ENCODE measurements at regions not wholly inside any gene's neighbourhood (a gene's known extent, or its start where the extent isn't known, plus 50 kb on each side); places are given as distances from the start of the nearest gene placed in this dataset.

GRCh38 chr11:45385844-45386243 is 99.7 kb upstream of the SYT13 start:
- Histone ChIP-seq H3K9me3 (ENCODE audit: low read length) (no peaks in the 10 kb centered on the region), H3K4me3 (replicated peaks in 1 of 3; ENCODE audit: insufficient read depth in 1 of 3, low read depth in 2 of 3, low read length in 3 of 3) (no peak overlapping the region), H3K4me1 (ENCODE audit: insufficient read depth, low read length) (peaks cover 40% of the 10 kb centered on the region), H3K36me3 (replicated peaks in 1 of 2; ENCODE audit: control insufficient read depth in 1 of 2, insufficient read depth in 2 of 2, low read length in 2 of 2) (no peaks in the 10 kb centered on the region), H3K79me2 (ENCODE audit: insufficient read depth, low read length) (no peaks in the 10 kb centered on the region), H3K27ac (ENCODE audit: extremely low read length, insufficient read depth, low read length) (no peak overlapping the region), H2AFZ (ENCODE audit: low read length) (no peak overlapping the region), H4K20me1 (ENCODE audit: insufficient read depth, low read length) (no peaks in the 10 kb centered on the region), H3K9ac (ENCODE audit: insufficient read depth, low read depth, low read length) (no peak overlapping the region), H3K27me3 (ENCODE audit: control insufficient read depth in 1 of 2, insufficient read depth in 2 of 2, low read length in 2 of 2) (peaks cover 1 to 20% of the 10 kb centered on the region in 2 experiments; a peak in 1 of 5 replicates), H3K4me2 (ENCODE audit: low read depth, low read length) (no peak overlapping the region)
- ChIA-PET CTCF (ENCODE audit: low intra/inter-chr PET ratio, low total read pairs) (no interaction called here), POLR2A (no interaction called here)
- DNase-seq (ENCODE audit: low spot score) (no peak), ATAC-seq (no peak), FAIRE-seq (no peak)
- intact Hi-C loops (cut with micrococcal nuclease; ENCODE audit: unreplicated experiment) (no loop called here), in situ Hi-C loops (cut with HindIII; ENCODE audit: extremely low pct_ligation_motif_present, low pct_unique_long_range_greater_than_20kb) (no loop called here)
- TF ChIP-seq KDM5A (IDR thresholded peaks at IDR 0.05; ENCODE audit: borderline replicate concordance, low read length) (no peak), ZEB1 (IDR thresholded peaks at IDR 0.05; ENCODE audit: insufficient replicate concordance, low read depth) (no peak), NFIB (CRISPR knock-in tag; IDR thresholded peaks at IDR 0.05; ENCODE audit: borderline replicate concordance) (no peak), CBX1 (IDR thresholded peaks at IDR 0.05; ENCODE audit: low read depth) (no peak), DMTF1 (CRISPR knock-in tag; IDR thresholded peaks at IDR 0.05) (no peak), EED (CRISPR knock-in tag; IDR thresholded peaks at IDR 0.05) (no peak), HMGA1 (CRISPR knock-in tag; conservative IDR thresholded peaks at IDR 0.05) (no peak), ZNF850 (CRISPR knock-in tag; conservative IDR thresholded peaks at IDR 0.05) (no peak), ONECUT2 (CRISPR knock-in tag; IDR thresholded peaks at IDR 0.05) (no peak), HNRNPL (IDR thresholded peaks at IDR 0.05; ENCODE audit: low read depth, low read length) (no peak), ZNF546 (CRISPR knock-in tag; conservative IDR thresholded peaks at IDR 0.05) (no peak), ZNF333 (CRISPR knock-in tag; IDR thresholded peaks at IDR 0.05; ENCODE audit: borderline replicate concordance) (no peak)
- TF ChIP-seq, protein P1, sequence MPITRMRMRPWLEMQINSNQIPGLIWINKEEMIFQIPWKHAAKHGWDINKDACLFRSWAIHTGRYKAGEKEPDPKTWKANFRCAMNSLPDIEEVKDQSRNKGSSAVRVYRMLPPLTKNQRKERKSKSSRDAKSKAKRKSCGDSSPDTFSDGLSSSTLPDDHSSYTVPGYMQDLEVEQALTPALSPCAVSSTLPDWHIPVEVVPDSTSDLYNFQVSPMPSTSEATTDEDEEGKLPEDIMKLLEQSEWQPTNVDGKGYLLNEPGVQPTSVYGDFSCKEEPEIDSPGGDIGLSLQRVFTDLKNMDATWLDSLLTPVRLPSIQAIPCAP (CRISPR knock-in tag; IDR thresholded peaks at IDR 0.05; ENCODE audit: low read depth) = no peak
- TF ChIP-seq, protein P2, sequence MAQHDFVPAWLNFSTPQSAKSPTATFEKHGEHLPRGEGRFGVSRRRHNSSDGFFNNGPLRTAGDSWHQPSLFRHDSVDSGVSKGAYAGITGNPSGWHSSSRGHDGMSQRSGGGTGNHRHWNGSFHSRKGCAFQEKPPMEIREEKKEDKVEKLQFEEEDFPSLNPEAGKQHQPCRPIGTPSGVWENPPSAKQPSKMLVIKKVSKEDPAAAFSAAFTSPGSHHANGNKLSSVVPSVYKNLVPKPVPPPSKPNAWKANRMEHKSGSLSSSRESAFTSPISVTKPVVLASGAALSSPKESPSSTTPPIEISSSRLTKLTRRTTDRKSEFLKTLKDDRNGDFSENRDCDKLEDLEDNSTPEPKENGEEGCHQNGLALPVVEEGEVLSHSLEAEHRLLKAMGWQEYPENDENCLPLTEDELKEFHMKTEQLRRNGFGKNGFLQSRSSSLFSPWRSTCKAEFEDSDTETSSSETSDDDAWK (CRISPR knock-in tag; IDR thresholded peaks at IDR 0.05) = no peak
- 23% methylated on average over 4 of the region's 5 CpGs for WGBS (ENCODE audit: low lambda C conversion rate)
- no TSS peak for BruUV-seq (replicated peaks)
